SK-N-SH (cell line): ENCODE measurements at regions not wholly inside any gene's neighbourhood (a gene's known extent, or its start where the extent isn't known, plus 50 kb on each side); places are given as distances from the start of the nearest gene placed in this dataset.

Experiments
- CTCF ChIA-PET: fragments of 300-600, 350-600 bp; formaldehyde crosslinking; extraction: SDS; loops from one replicate; lab custom pipeline; 2021; lab: Yijun Ruan, JAX
- POLR2A ChIA-PET: fragments of 350-600 bp; sonication (Branson Sonifier 250); formaldehyde crosslinking; extraction: SDS; loops from one replicate; lab custom pipeline; 2020; ENCODE audit warnings: antibody characterized with exemption, inconsistent platforms; lab: Yijun Ruan, JAX
- DNase-seq: peaks from one replicate; pipeline ENCODE4 v3.0.0; 2012
- H2AFZ ChIP-seq: fragments of 200-600 bp; sonication (generic); 2 replicates; pipeline ENCODE4 v1.8.1; 2016; ENCODE audit warnings: antibody characterized with exemption, mild to moderate bottlenecking, low read depth
- H3F3A ChIP-seq: fragments of 200-600 bp; sonication (generic); replicated peaks from 2 replicates; pipeline ENCODE3; 2016; ENCODE audit warnings: antibody characterized with exemption, mild to moderate bottlenecking; ENCODE audit not compliant: insufficient read depth
- H3K27ac ChIP-seq, 2 experiments: fragments of 200-500 bp in 1 of 2; fragments of 200-600 bp in 1 of 2; sonication (Bioruptor generic) in 1 of 2; sonication (generic), shearing (Covaris generic) in 1 of 2; 2 replicates each; pipeline versions ENCODE4 v1.5.1 to v1.6.1; 2014 to 2016; ENCODE audit warnings: low read depth in 2 of 2, inconsistent platforms in 1 of 2, low read length in 1 of 2, mild to moderate bottlenecking in 1 of 2, mixed read lengths in 1 of 2
- H3K27me3 ChIP-seq: fragments of 200-600 bp; sonication (generic), shearing (Covaris generic); 2 replicates; pipeline ENCODE4 v1.6.1; 2016; ENCODE audit warnings: mixed run types; ENCODE audit not compliant: insufficient read depth
- H3K36me3 ChIP-seq, 2 experiments: fragments of 200-500 bp in 1 of 2; fragments of 200-600 bp in 1 of 2; sonication (Bioruptor generic) in 1 of 2; sonication (generic) in 1 of 2; replicated peaks in 1 of 2; 2 replicates each; pipeline versions ENCODE3 to v1.5.1; 2014 to 2016; ENCODE audit warnings: low read length in 1 of 2, mild to moderate bottlenecking in 1 of 2; ENCODE audit not compliant: insufficient read depth in 2 of 2, control insufficient read depth in 1 of 2
- H3K4me1 ChIP-seq, 2 experiments: fragments of 200-500 bp in 1 of 2; fragments of 200-600 bp in 1 of 2; sonication (Bioruptor generic) in 1 of 2; sonication (generic), shearing (Covaris generic) in 1 of 2; 2 replicates each; pipeline versions ENCODE4 v1.5.1 to v1.6.1; 2014 to 2016; ENCODE audit warnings: low read depth in 1 of 2, low read length in 1 of 2, mixed run types in 1 of 2; ENCODE audit not compliant: insufficient read depth in 2 of 2, control insufficient read depth in 1 of 2
- H3K4me2 ChIP-seq: fragments of 200-600 bp; sonication (generic), shearing (Covaris generic); 2 replicates; pipeline ENCODE4 v1.6.1; 2017; ENCODE audit warnings: mixed run types
- H3K4me3 ChIP-seq, 2 experiments: fragments of 200-500 bp in 1 of 2; fragments of 200-600 bp in 1 of 2; sonication (Bioruptor generic) in 1 of 2; sonication (generic), shearing (Covaris generic) in 1 of 2; 2 replicates each; pipeline versions ENCODE4 v1.5.1 to v1.8.1; 2014 to 2016; ENCODE audit warnings: low read depth in 2 of 2, inconsistent platforms in 1 of 2, low read length in 1 of 2, mild to moderate bottlenecking in 1 of 2, mixed read lengths in 1 of 2, moderate library complexity in 1 of 2
- H3K79me2 ChIP-seq: fragments of 200-600 bp; sonication (generic); 2 replicates; pipeline ENCODE4 v1.8.1; 2017; ENCODE audit warnings: mild to moderate bottlenecking; ENCODE audit not compliant: insufficient read depth
- H3K9ac ChIP-seq: fragments of 200-600 bp; sonication (generic); 2 replicates; pipeline ENCODE4 v1.6.1; 2017; ENCODE audit warnings: mixed run types
- H3K9me2 ChIP-seq: fragments of 200-600 bp; sonication (generic); 2 replicates; pipeline ENCODE4 v1.6.1; 2017; ENCODE audit warnings: mixed run types
- H3K9me3 ChIP-seq: fragments of 200-600 bp; sonication (generic); 2 replicates; pipeline ENCODE4 v1.6.1; 2017; ENCODE audit warnings: mixed run types, mild to moderate bottlenecking, moderate library complexity
- H4K20me1 ChIP-seq: fragments of 200-600 bp; sonication (generic); 2 replicates; pipeline ENCODE4 v1.6.1; 2017; ENCODE audit warnings: mild to moderate bottlenecking, mixed run types; ENCODE audit not compliant: insufficient read depth
- CHD2 ChIP-seq: fragments of 150-350 bp; IDR thresholded peaks from 2 replicates; pipeline ENCODE4 v1.6.1; 2018; ENCODE audit warnings: low read length; ENCODE audit not compliant: partially characterized antibody
- ELF1 ChIP-seq: IDR thresholded peaks from 2 replicates; pipeline ENCODE4 v1.4.0; 2012
- EP300 ChIP-seq, 2 experiments: IDR thresholded peaks; 2 replicates each; pipeline versions ENCODE4 v1.4.0 to v1.6.1; 2012; ENCODE audit warnings: borderline replicate concordance in 1 of 2, low read depth in 1 of 2, low read length in 1 of 2
- JUND ChIP-seq: IDR thresholded peaks from 2 replicates; pipeline ENCODE4 v1.4.0; 2012
- MEF2A ChIP-seq: IDR thresholded peaks from 2 replicates; pipeline ENCODE4 v1.4.0; 2012; ENCODE audit warnings: low read depth, borderline replicate concordance
- NFIC ChIP-seq: IDR thresholded peaks from 2 replicates; pipeline ENCODE4 v1.4.0; 2012; ENCODE audit warnings: borderline replicate concordance
- NRF1 ChIP-seq: IDR thresholded peaks from 2 replicates; pipeline ENCODE4 v1.6.1; 2012; ENCODE audit warnings: low read depth, mild to moderate bottlenecking, low read length
- RAD21 ChIP-seq: IDR thresholded peaks from 2 replicates; pipeline ENCODE4 v1.6.1; 2012; ENCODE audit warnings: mild to moderate bottlenecking, low read length
- RXRA ChIP-seq: IDR thresholded peaks from 2 replicates; pipeline ENCODE4 v1.4.0; 2012; ENCODE audit warnings: low read depth, mild to moderate bottlenecking, borderline replicate concordance
- TAF1 ChIP-seq: IDR thresholded peaks from 2 replicates; pipeline ENCODE4 v1.6.1; 2012; ENCODE audit warnings: low read depth, mild to moderate bottlenecking, low read length, moderate library complexity, borderline replicate concordance
- TEAD4 ChIP-seq: IDR thresholded peaks from 2 replicates; pipeline ENCODE4 v1.4.0; 2012; ENCODE audit warnings: mild to moderate bottlenecking, borderline replicate concordance; ENCODE audit not compliant: insufficient read depth
- USF1 ChIP-seq: IDR thresholded peaks from 2 replicates; pipeline ENCODE4 v1.4.0; 2012; ENCODE audit warnings: low read depth, borderline replicate concordance
- WGBS: methylation state at CpG from one replicate; pipeline ENCODE4 v1.1.6; 2017; ENCODE audit warnings: low lambda C conversion rate; 5-methylcytosine and 5-hydroxymethylcytosine counted together
- TF ChIP-seq, protein P1 (sequence below): fragments of 150-350 bp; IDR thresholded peaks from 2 replicates; pipeline ENCODE4 v1.6.1; 2016; ENCODE audit warnings: mild to moderate bottlenecking, low read depth, low read length
- TF ChIP-seq, protein P2 (sequence below): IDR thresholded peaks from 2 replicates; pipeline ENCODE4; 2012
- TF ChIP-seq, protein P3 (sequence below): IDR thresholded peaks from 2 replicates; pipeline ENCODE4 v1.4.0; 2012; ENCODE audit warnings: low read depth, borderline replicate concordance
- TF ChIP-seq, protein P4 (sequence below): fragments of 200-600 bp; sonication (generic); IDR thresholded peaks from 2 replicates; pipeline ENCODE4 v1.6.1; 2017; ENCODE audit warnings: antibody characterized with exemption, mild to moderate bottlenecking, moderate library complexity
- TF ChIP-seq, protein P5 (sequence below): IDR thresholded peaks from 2 replicates; pipeline ENCODE4 v1.6.1; 2012; ENCODE audit warnings: mild to moderate bottlenecking, low read depth, low read length, moderate library complexity

DNA sequence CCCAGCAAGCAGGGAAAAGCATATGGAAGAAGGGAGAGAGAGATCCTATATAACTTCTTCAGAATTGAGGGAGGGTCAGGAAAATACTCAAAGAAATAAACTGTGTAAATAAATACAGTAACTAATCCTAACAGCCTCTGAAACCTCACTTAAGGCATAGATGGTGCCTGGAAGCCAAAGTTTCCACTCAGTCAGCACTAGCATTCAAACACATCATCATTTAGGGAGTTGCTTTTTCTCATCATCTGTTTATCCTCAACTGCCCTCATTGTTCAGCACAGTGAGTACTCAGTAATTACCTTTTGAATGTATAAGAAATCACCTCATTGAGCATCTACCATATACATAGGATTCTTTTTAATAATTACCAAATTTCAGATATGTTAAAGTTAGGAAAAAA, 262.9 kb downstream of the C1D start (continued):
- TF ChIP-seq, protein P1, sequence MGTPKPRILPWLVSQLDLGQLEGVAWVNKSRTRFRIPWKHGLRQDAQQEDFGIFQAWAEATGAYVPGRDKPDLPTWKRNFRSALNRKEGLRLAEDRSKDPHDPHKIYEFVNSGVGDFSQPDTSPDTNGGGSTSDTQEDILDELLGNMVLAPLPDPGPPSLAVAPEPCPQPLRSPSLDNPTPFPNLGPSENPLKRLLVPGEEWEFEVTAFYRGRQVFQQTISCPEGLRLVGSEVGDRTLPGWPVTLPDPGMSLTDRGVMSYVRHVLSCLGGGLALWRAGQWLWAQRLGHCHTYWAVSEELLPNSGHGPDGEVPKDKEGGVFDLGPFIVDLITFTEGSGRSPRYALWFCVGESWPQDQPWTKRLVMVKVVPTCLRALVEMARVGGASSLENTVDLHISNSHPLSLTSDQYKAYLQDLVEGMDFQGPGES, result no peak
- TF ChIP-seq, protein P2, sequence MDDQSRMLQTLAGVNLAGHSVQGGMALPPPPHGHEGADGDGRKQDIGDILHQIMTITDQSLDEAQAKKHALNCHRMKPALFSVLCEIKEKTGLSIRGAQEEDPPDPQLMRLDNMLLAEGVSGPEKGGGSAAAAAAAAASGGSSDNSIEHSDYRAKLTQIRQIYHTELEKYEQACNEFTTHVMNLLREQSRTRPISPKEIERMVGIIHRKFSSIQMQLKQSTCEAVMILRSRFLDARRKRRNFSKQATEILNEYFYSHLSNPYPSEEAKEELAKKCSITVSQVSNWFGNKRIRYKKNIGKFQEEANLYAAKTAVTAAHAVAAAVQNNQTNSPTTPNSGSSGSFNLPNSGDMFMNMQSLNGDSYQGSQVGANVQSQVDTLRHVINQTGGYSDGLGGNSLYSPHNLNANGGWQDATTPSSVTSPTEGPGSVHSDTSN, result no peak
- TF ChIP-seq MEF2A (no peak), EP300 (IDR thresholded peaks at IDR 0.05; ENCODE audit: borderline replicate concordance in 1 of 2, low read depth in 1 of 2, low read length in 1 of 2) (no peak)
- TF ChIP-seq, protein P3, sequence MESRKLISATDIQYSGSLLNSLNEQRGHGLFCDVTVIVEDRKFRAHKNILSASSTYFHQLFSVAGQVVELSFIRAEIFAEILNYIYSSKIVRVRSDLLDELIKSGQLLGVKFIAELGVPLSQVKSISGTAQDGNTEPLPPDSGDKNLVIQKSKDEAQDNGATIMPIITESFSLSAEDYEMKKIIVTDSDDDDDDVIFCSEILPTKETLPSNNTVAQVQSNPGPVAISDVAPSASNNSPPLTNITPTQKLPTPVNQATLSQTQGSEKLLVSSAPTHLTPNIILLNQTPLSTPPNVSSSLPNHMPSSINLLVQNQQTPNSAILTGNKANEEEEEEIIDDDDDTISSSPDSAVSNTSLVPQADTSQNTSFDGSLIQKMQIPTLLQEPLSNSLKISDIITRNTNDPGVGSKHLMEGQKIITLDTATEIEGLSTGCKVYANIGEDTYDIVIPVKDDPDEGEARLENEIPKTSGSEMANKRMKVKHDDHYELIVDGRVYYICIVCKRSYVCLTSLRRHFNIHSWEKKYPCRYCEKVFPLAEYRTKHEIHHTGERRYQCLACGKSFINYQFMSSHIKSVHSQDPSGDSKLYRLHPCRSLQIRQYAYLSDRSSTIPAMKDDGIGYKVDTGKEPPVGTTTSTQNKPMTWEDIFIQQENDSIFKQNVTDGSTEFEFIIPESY, result no peak

DNA sequence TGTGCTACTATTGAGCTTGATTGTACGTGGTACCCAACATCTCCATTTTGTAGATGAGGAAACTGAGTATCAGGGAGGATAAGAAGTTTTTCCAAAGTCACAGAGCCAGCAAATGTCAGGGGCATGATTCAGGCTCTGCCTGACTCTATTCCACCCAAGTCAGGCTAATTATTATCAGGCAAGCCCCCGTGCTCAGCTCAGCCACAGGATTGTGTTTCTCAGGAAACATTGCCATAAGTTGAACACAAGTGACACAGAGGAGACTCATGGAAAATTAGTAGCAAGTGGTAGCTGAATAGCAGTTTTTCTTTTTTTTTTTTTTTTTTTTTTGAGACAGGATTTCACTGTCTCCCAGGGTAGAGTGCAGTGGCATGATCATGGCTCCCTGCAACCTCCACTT, 260.5 kb downstream of the C1D start:
- no peaks in the 10 kb centered on the region for H3K27me3 ChIP-seq
- no peaks in the 10 kb centered on the region for H3K9me2 ChIP-seq
- no peaks in the 10 kb centered on the region for H3K36me3 ChIP-seq
- no peak overlapping the region for H2AFZ ChIP-seq
- no peak for TF ChIP-seq RXRA
- TF ChIP-seq, protein P2, result no peak
- TF ChIP-seq JUND, result no peak
- no peak for TF ChIP-seq TEAD4
- TF ChIP-seq NFIC, result no peak
- no peak for TF ChIP-seq ELF1
- TF ChIP-seq CHD2, result no peak
- TF ChIP-seq, protein P4, sequence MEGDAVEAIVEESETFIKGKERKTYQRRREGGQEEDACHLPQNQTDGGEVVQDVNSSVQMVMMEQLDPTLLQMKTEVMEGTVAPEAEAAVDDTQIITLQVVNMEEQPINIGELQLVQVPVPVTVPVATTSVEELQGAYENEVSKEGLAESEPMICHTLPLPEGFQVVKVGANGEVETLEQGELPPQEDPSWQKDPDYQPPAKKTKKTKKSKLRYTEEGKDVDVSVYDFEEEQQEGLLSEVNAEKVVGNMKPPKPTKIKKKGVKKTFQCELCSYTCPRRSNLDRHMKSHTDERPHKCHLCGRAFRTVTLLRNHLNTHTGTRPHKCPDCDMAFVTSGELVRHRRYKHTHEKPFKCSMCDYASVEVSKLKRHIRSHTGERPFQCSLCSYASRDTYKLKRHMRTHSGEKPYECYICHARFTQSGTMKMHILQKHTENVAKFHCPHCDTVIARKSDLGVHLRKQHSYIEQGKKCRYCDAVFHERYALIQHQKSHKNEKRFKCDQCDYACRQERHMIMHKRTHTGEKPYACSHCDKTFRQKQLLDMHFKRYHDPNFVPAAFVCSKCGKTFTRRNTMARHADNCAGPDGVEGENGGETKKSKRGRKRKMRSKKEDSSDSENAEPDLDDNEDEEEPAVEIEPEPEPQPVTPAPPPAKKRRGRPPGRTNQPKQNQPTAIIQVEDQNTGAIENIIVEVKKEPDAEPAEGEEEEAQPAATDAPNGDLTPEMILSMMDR, result no peak
- TF ChIP-seq, protein P5, sequence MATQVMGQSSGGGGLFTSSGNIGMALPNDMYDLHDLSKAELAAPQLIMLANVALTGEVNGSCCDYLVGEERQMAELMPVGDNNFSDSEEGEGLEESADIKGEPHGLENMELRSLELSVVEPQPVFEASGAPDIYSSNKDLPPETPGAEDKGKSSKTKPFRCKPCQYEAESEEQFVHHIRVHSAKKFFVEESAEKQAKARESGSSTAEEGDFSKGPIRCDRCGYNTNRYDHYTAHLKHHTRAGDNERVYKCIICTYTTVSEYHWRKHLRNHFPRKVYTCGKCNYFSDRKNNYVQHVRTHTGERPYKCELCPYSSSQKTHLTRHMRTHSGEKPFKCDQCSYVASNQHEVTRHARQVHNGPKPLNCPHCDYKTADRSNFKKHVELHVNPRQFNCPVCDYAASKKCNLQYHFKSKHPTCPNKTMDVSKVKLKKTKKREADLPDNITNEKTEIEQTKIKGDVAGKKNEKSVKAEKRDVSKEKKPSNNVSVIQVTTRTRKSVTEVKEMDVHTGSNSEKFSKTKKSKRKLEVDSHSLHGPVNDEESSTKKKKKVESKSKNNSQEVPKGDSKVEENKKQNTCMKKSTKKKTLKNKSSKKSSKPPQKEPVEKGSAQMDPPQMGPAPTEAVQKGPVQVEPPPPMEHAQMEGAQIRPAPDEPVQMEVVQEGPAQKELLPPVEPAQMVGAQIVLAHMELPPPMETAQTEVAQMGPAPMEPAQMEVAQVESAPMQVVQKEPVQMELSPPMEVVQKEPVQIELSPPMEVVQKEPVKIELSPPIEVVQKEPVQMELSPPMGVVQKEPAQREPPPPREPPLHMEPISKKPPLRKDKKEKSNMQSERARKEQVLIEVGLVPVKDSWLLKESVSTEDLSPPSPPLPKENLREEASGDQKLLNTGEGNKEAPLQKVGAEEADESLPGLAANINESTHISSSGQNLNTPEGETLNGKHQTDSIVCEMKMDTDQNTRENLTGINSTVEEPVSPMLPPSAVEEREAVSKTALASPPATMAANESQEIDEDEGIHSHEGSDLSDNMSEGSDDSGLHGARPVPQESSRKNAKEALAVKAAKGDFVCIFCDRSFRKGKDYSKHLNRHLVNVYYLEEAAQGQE, result no peak
- no peak for TF ChIP-seq RAD21
- no peak for TF ChIP-seq NRF1
- TF ChIP-seq USF1, result no peak
- no peak for TF ChIP-seq TAF1
- ChIA-PET POLR2A (no interaction called here), CTCF (interaction anchor here (2.0 kb wide), 1 partner anchor 229 kb away, joined by 5 read pairs; no protein-coding TSS in a partner anchor)
- WGBS, result 41% methylated on average over 2 of the region's 2 CpGs
- H3K4me3 ChIP-seq, result no peak overlapping the region
- no peak overlapping the region for H3K4me2 ChIP-seq
- H3F3A ChIP-seq, result peaks cover 3% of the 10 kb centered on the region
- H3K9ac ChIP-seq, result no peak overlapping the region
- peaks cover 9 to 22% of the 10 kb centered on the region in 2 experiments; a peak in 3 of 4 replicates for H3K4me1 ChIP-seq
- no peaks in the 10 kb centered on the region for H3K79me2 ChIP-seq
- H4K20me1 ChIP-seq, result no peaks in the 10 kb centered on the region
- no peak for DNase-seq
- no peak overlapping the region for H3K27ac ChIP-seq
- H3K9me3 ChIP-seq, result no peaks in the 10 kb centered on the region
